HG02981 (cell line): ENCODE measurements at regions not wholly inside any gene's neighbourhood (a gene's known extent, or its start where the extent isn't known, plus 50 kb on each side); places are given as distances from the start of the nearest gene placed in this dataset.

Source experiments
- ATAC-seq: cut with Tn5 transposase; IDR thresholded peaks from one replicate; pipeline ENCODE4 v1.9.1; 2021; ENCODE audit warnings: mild to moderate bottlenecking, moderate library complexity; ENCODE audit not compliant: unreplicated experiment

GRCh38 chr21:24046829-24047443 lies 1560.3 kb downstream of the MRPL39 start:
- ATAC-seq, result no peak

GRCh38 chr21:24045775-24046215 lies 1561.5 kb downstream of the MRPL39 start:
- no peak for ATAC-seq

- no peak for ATAC-seq
Observed at GRCh38 chr21:24045373-24045772, 1561.9 kb downstream of the MRPL39 start.

GRCh38 chr21:24042687-24043086 lies 1564.6 kb downstream of the MRPL39 start:
- no peak for ATAC-seq

GRCh38 chr21:24032709-24033232 lies 1574.5 kb downstream of the MRPL39 start:
- no peak for ATAC-seq

GRCh38 chr21:24027396-24027795 lies 1579.9 kb downstream of the MRPL39 start:
- ATAC-seq, result no peak

- no peak for ATAC-seq
Observed at GRCh38 chr21:24025101-24025500, 1582.2 kb downstream of the MRPL39 start.

- no peak for ATAC-seq
Observed at GRCh38 chr21:24023936-24024335, 1583.3 kb downstream of the MRPL39 start.

GRCh38 chr21:24023402-24023801 lies 1583.9 kb downstream of the MRPL39 start:
- no peak for ATAC-seq

- no peak for ATAC-seq
Observed at GRCh38 chr21:24014381-24014780, 1592.9 kb downstream of the MRPL39 start.

- no peak for ATAC-seq
Observed at GRCh38 chr21:24011087-24011486, 1596.2 kb downstream of the MRPL39 start.

- no peak for ATAC-seq
Observed at GRCh38 chr21:24007592-24007991, 1599.7 kb downstream of the MRPL39 start.

GRCh38 chr21:23986987-23987386 lies 1620.3 kb downstream of the MRPL39 start:
- ATAC-seq, result no peak

GRCh38 chr21:23986214-23986613 lies 1621.1 kb downstream of the MRPL39 start:
- ATAC-seq, result no peak

- no peak for ATAC-seq
Observed at GRCh38 chr21:23982546-23982945, 1624.7 kb downstream of the MRPL39 start.

- no peak for ATAC-seq
Observed at GRCh38 chr21:23977971-23978370, 1629.3 kb downstream of the MRPL39 start.

- peak; percentile 94 for ATAC-seq
Observed at GRCh38 chr21:23968722-23969647, 1638.3 kb downstream of the MRPL39 start.

GRCh38 chr21:23968008-23968407 lies 1639.3 kb downstream of the MRPL39 start:
- no peak for ATAC-seq

GRCh38 chr21:23963454-23963853 lies 1643.8 kb downstream of the MRPL39 start:
- no peak for ATAC-seq

GRCh38 chr21:23960769-23961168 lies 1646.5 kb downstream of the MRPL39 start:
- no peak for ATAC-seq

GRCh38 chr21:23955135-23955843 lies 1652.0 kb downstream of the MRPL39 start:
- ATAC-seq, result no peak
